Skeletal muscle satellite cell (primary cell): ENCODE measurements at regions not wholly inside any gene's neighbourhood (a gene's known extent, or its start where the extent isn't known, plus 50 kb on each side); places are given as distances from the start of the nearest gene placed in this dataset.
"Not testable (repeated sequence)": the region's sequence is repeated elsewhere in the genome, so short reads cannot be mapped to it uniquely, and the experiment has no call there.

Experiments
- H3K27me3 ChIP-seq: 2 replicates; pipeline ENCODE4 v1.7.0; 2013; ENCODE audit warnings: low read length; ENCODE audit not compliant: control insufficient read depth, insufficient read depth
- H3K36me3 ChIP-seq: 2 replicates; pipeline ENCODE4 v1.7.0; 2013; ENCODE audit warnings: mild to moderate bottlenecking, control low read depth, low read length; ENCODE audit not compliant: insufficient read depth
- H3K4me1 ChIP-seq: 2 replicates; pipeline ENCODE4 v1.7.0; 2013; ENCODE audit warnings: low read length; ENCODE audit not compliant: control insufficient read depth, insufficient read depth
- H3K4me2 ChIP-seq: 2 replicates; pipeline ENCODE4 v1.7.0; 2013; ENCODE audit warnings: mild to moderate bottlenecking, low read length
- H3K4me3 ChIP-seq: 2 replicates; pipeline ENCODE4 v1.7.0; 2013; ENCODE audit warnings: low read length
- H3K9ac ChIP-seq: 2 replicates; pipeline ENCODE4 v1.7.0; 2013; ENCODE audit warnings: mild to moderate bottlenecking, low read depth, low read length, moderate library complexity
- H3K9me3 ChIP-seq: replicated peaks from 2 replicates; pipeline ENCODE4 v1.7.0; 2013; ENCODE audit warnings: mild to moderate bottlenecking, control low read depth, low read length

DNA sequence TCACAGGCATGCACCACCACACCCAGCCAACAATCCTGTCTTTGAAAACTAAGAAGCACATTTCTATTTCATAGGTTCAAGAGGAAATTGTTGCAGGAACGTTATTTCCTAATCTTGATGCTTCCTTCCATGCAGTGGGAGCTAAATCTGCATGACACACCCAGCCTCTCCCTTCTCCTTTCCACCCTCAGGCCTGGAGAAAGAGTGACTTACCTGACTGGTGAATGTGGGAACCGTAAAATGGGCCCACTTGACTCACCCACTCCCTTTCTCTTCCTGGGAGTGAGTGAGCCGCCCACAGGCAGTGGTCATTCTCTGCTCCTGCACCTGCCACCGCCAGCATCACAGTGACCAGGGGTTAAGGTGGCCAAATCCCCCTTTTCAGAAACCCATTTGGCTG lies 78.2 kb downstream of the C9orf50 start:
- peaks cover 7% of the 10 kb centered on the region for H3K27me3 ChIP-seq

DNA sequence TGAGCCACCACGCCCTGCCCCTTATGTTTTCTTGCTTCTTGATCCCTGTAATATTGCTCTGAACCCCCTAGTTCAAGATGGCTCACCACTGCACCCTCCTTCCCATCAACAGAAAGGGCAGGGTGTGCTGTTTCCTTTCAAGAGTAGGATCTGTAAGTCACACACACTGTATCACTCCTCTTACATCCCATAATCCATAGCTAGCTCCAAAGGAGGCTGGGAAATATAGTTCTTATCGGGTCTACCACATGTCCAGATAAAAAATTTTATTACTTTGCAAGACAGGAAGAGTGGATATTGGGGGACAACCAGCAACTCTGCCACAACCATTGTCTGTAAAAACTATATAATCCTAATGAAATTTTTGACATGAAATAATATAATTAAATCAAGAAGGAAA lies 79.6 kb downstream of the C9orf50 start:
- H3K4me3 ChIP-seq = no peak overlapping the region
- H3K36me3 ChIP-seq = no peaks in the 10 kb centered on the region
- peaks cover 8% of the 10 kb centered on the region for H3K9me3 ChIP-seq
- H3K9ac ChIP-seq = no peak overlapping the region
- peaks cover 4% of the 10 kb centered on the region for H3K27me3 ChIP-seq
- no peak overlapping the region for H3K4me2 ChIP-seq
- H3K4me1 ChIP-seq = no peaks in the 10 kb centered on the region

More for the DNA sequence above, 78.2 kb downstream of the C9orf50 start:
- Histone ChIP-seq H3K4me2 (no peak overlapping the region), H3K9ac (no peak overlapping the region), H3K4me3 (no peak overlapping the region), H3K36me3 (no peaks in the 10 kb centered on the region), H3K9me3 (peaks cover 8% of the 10 kb centered on the region), H3K4me1 (no peaks in the 10 kb centered on the region)

DNA sequence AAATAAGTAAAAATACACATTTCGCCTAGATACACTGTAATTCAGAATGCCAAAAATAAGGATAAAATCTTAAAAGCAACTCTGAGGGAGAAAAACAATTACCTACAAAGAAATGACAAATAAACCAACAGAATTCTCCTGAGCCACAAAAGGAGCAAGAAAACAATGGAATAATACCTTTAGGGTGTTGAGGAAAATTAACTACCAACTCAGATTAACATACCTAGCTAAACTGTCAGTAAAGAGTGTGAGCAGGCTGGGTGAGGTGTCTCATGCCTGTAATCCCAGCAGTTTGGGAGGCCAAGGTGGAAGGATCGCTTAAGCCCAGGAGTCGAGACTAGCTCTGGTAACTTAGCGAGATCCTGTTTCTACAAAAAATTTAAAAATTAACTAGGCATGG lies 81.5 kb downstream of the C9orf50 start:
- H3K27me3 ChIP-seq = peaks cover 4% of the 10 kb centered on the region
- no peak overlapping the region for H3K4me2 ChIP-seq
- H3K9me3 ChIP-seq = peaks cover 8% of the 10 kb centered on the region
- no peak overlapping the region for H3K9ac ChIP-seq
- no peaks in the 10 kb centered on the region for H3K36me3 ChIP-seq
- no peak overlapping the region for H3K4me3 ChIP-seq
- H3K4me1 ChIP-seq = no peaks in the 10 kb centered on the region

DNA sequence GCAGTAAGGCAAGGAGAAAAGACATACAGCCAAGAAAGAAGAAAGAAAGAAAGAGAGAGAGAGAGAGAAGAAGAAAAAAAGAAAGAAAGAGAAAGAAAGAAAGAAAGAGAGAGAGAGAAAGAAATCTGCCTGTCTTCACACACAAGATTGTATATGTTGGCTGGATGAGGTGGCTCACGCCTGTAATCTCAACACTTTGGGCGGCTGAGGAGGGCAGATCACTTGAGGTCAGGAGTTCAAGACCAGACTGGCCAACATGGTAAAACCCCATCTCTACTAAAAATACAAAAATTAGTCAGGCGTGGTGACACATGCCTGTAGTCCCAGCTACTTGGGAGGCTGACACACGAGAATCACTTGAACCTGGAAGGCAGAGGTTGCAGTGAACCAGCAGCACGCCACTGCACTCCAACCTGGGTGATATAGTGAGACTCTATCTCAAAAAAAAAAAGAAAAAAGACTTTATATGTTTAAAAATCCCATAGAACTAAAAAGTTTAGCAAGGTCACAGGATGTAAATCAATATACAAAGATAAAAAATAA lies 89.0 kb downstream of the C9orf50 start:
- not testable (repeated sequence) for H3K36me3 ChIP-seq, H3K27me3 ChIP-seq, H3K4me2 ChIP-seq, H3K9me3 ChIP-seq, H3K4me3 ChIP-seq, H3K4me1 ChIP-seq, H3K9ac ChIP-seq

DNA sequence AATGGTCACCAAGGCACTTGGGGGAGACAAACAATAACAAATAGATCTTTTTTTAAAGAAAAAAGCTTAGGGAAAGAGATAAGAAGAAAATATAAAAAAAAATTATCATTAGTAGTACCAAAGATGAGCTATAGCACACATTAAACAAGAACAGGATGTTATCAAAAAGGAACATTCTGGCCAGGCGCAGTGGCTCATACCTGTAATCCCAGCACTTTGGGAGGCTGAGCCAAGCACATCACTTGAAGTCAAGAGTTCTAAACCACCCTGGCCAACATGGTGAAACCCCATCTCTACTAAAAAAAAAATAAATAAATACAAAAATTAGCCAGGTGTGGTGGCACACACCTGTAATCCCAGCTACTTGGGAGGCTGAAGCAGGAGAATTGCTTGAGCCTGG lies 92.9 kb downstream of the C9orf50 start:
- not testable (repeated sequence) for H3K4me3 ChIP-seq, H3K36me3 ChIP-seq, H3K9me3 ChIP-seq, H3K4me1 ChIP-seq, H3K9ac ChIP-seq, H3K4me2 ChIP-seq
- peaks cover 18% of the 10 kb centered on the region for H3K27me3 ChIP-seq

DNA sequence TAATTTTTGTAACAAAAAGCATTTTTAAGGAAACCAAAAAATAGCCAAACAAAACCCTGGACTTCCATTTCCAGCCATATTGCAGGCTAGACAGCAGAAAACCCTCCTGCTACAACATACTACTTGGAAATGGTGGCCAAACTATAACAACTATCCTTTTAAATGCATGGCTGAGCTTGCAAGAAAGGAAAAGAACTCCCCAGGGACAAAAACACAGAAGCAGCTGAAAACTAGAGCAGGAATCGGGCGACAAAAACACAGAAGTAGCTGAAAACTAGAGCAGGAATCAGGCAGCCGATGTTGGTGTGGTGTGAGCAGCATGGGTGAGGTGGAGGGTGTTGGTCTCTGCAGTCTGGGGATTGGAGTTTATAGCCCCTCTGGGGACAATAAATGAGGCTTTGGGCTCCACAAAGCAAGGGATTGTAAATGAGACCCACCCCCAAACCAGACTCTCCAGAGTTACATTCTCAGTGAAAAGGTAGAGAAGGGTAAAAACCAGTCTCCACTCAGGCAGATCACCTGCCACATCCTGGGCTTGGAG lies 95.2 kb downstream of the C9orf50 start:
- no peak overlapping the region for H3K4me3 ChIP-seq
- no peaks in the 10 kb centered on the region for H3K36me3 ChIP-seq
- no peaks in the 10 kb centered on the region for H3K9me3 ChIP-seq
- peaks cover 25% of the 10 kb centered on the region for H3K27me3 ChIP-seq
- H3K4me1 ChIP-seq = no peaks in the 10 kb centered on the region
- no peak overlapping the region for H3K4me2 ChIP-seq
- H3K9ac ChIP-seq = no peak overlapping the region

DNA sequence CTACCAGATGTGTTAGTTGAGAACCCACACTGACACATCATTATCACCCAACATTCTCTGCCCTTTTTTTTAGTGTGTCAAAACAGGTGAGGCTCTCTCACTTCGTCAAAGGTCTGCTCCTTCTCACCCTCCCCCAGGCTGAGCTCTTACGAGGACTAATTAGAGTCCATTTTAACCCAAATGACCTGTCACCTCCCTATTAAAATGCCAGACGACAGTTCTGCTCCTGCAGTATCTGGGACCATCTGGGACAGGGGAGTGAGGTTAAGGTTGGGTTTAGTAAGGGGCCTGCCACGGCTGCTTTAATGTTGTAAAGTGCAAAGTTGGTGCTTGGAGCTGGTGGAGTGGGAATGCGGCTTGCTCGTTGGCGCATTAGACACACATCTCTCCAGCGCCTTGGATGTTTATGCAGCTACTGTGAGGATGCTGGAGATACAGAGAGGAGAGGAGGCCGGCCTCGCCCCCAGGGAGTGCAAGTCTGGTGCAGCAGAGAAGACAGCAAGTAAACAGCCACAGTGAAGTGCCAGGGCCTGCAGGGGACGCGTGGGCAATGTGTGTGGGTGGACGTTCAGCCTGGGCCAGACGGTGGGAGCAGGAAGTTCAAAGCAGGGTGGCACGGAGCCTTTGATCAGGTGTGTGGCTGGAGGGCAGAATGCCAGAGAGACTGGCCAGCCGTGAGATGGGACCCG lies 96.2 kb downstream of the C9orf50 start:
- no peaks in the 10 kb centered on the region for H3K36me3 ChIP-seq
- no peak overlapping the region for H3K9ac ChIP-seq
- H3K27me3 ChIP-seq = peaks cover 25% of the 10 kb centered on the region
- H3K9me3 ChIP-seq = no peaks in the 10 kb centered on the region
- no peak overlapping the region for H3K4me2 ChIP-seq
- H3K4me1 ChIP-seq = no peaks in the 10 kb centered on the region
- no peak overlapping the region for H3K4me3 ChIP-seq

DNA sequence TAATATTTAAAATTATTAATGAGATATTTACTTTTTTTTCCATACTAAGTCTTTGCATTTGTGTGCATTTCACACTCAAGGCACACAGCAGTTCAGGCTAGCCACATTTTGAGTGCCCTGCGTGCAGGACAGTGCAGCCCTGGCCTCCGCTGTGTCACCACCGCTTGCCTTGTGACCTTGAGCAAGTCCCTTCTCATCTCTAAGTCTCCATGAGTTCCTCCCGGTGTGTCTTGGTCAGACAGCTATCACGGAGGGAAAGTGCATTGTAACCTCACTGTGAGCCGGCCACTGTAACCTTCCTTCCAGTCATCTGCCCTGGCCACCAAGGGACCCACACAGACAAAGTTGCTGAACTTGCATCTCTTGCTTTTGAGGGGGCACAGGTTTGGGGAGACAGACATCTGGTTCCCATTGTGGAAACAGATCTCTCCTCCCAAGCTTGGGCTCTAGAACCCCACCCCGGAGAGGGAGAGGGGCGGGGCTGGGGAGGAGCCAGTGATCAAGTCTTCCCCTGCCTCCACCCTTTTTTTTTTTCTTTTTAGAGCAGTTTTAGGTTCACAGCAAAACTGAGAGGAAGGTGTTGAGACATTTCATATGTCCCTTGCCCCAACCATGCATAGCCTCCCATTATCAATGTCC lies 96.8 kb downstream of the C9orf50 start:
- H3K4me3 ChIP-seq = no peak overlapping the region
- peaks cover 25% of the 10 kb centered on the region for H3K27me3 ChIP-seq
- no peaks in the 10 kb centered on the region for H3K36me3 ChIP-seq
- no peak overlapping the region for H3K9ac ChIP-seq
- no peak overlapping the region for H3K4me2 ChIP-seq
- H3K9me3 ChIP-seq = no peaks in the 10 kb centered on the region
- no peaks in the 10 kb centered on the region for H3K4me1 ChIP-seq

DNA sequence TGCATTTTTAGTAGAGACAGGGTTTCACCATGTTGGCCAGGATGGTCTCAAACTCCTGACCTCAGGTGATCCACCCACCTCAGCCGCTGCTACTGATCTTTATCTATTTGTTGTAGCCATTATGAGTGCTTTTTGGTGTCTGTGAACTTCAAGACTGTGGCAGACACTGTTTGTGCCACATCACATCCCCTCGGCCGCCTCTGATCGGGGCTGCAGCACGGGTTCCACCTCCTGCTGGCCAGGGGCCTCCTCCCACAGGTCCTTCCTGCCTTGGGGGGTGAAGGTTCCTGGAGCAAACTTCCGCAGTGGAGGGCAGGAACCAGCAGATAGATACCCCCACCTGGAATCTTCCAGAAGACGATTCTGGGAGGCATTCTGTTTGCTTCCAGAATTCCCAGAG lies 98.5 kb downstream of the C9orf50 start:
- Histone ChIP-seq H3K9me3 (no peaks in the 10 kb centered on the region), H3K27me3 (peaks cover 25% of the 10 kb centered on the region), H3K4me3 (no peak overlapping the region), H3K4me2 (no peak overlapping the region), H3K9ac (no peak overlapping the region), H3K4me1 (no peaks in the 10 kb centered on the region), H3K36me3 (no peaks in the 10 kb centered on the region)

DNA sequence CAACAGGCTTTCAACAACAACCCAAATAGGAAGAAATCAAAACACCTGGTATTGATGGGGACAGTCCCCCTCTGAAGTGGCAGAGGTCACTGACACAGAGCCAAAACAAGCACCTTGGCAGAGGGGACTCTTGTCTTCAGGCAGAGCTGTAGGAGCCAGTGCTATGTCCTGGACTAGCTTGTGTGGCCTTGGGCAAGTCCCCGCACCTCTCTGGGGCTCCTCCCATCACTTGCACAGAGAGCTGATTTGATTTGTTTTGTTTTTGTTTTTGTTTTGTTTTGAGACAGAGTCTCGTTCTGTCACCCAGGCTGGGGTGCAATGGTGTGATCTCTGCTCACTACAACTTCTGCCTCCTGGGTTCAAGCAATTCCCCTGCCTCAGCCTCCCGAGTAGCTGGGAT lies 100.8 kb downstream of the C9orf50 start:
- no peaks in the 10 kb centered on the region for H3K9me3 ChIP-seq
- no peak overlapping the region for H3K4me3 ChIP-seq
- H3K27me3 ChIP-seq = peaks cover 17% of the 10 kb centered on the region
- no peak overlapping the region for H3K9ac ChIP-seq
- H3K4me1 ChIP-seq = no peaks in the 10 kb centered on the region
- no peaks in the 10 kb centered on the region for H3K36me3 ChIP-seq
- no peak overlapping the region for H3K4me2 ChIP-seq

DNA sequence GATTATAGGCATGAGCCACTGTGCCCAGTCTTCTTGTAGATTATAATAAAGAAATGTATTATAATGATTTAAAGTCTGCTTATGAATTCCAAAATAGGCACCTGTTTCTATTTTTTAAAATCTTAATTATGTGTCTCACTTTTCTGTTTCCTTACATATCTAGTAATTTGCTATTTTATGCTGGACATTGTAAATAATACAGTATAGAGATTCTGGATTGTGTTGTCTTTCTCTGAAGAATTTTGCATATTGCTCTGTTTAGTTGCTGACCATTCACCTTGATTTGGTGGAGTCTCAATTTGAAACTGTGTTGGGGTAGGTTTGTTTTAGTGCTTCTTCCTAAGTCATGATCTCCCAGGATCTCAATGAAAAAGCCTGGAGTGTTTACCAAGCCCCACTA lies 102.8 kb downstream of the C9orf50 start:
- Histone ChIP-seq H3K9ac (no peak overlapping the region), H3K36me3 (no peaks in the 10 kb centered on the region)

DNA sequence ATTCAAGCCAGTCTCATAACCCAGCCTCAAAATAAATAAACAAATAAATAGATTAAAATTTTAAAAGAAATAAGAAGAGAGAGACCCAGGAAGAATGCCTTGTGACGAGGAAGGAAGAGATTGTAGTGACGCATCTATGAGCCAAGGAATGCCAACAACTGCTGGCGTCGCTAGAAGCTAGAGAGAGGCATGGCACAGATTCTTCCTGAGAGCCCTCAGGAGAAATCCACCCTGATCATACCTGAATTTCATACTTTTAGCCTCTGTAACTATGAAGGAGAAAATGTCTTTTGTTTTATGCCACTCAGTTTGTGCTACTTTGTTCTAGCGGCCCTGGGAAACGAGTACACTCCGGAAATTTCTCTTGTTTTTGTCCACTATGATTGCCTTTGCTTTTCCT lies 103.9 kb downstream of the C9orf50 start:
- Histone ChIP-seq H3K4me3 (no peak overlapping the region), H3K4me2 (no peak overlapping the region), H3K27me3 (peaks cover 7% of the 10 kb centered on the region), H3K4me1 (no peaks in the 10 kb centered on the region), H3K9ac (no peak overlapping the region), H3K36me3 (no peaks in the 10 kb centered on the region), H3K9me3 (peaks cover 19% of the 10 kb centered on the region)

More for the DNA sequence above, 102.8 kb downstream of the C9orf50 start:
- H3K4me2 ChIP-seq = no peak overlapping the region
- no peak overlapping the region for H3K4me3 ChIP-seq
- H3K4me1 ChIP-seq = no peaks in the 10 kb centered on the region
- H3K27me3 ChIP-seq = peaks cover 12% of the 10 kb centered on the region
- peaks cover 18% of the 10 kb centered on the region for H3K9me3 ChIP-seq
